Neural cell (in vitro differentiated cells): ENCODE measurements at regions not wholly inside any gene's neighbourhood (a gene's known extent, or its start where the extent isn't known, plus 50 kb on each side); places are given as distances from the start of the nearest gene placed in this dataset.

Experiments used
- H2AFZ ChIP-seq: fragments of 200-600, 300-800 bp; sonication (generic), shearing (Covaris generic); 2 replicates; pipeline ENCODE4 v1.6.0; 2014; ENCODE audit warnings: low read depth, mild to moderate bottlenecking, antibody characterized with exemption, low read length, moderate library complexity
- H3F3A ChIP-seq: fragments of 200-600 bp; shearing (Covaris generic); 2 replicates; pipeline ENCODE4 v1.6.1; 2016; ENCODE audit warnings: mild to moderate bottlenecking, moderate library complexity, mixed read lengths, antibody characterized with exemption, low read length; ENCODE audit not compliant: insufficient read depth, poor library complexity, severe bottlenecking
- H3K27ac ChIP-seq: fragments of 200-600, 300-800 bp; sonication (generic), shearing (Covaris generic); 2 replicates; pipeline ENCODE4 v1.5.1; 2014; ENCODE audit warnings: mild to moderate bottlenecking, low read length, moderate library complexity
- H3K27me3 ChIP-seq: fragments of 300-800, 200-600 bp; sonication (generic), shearing (Covaris generic); 2 replicates; pipeline ENCODE4 v1.6.0; 2014; ENCODE audit warnings: mild to moderate bottlenecking, low read depth, low read length, moderate library complexity; ENCODE audit not compliant: insufficient read depth
- H3K36me3 ChIP-seq: fragments of 300-800, 200-600 bp; sonication (generic), shearing (Covaris generic); 2 replicates; pipeline ENCODE4 v1.5.1; 2014; ENCODE audit warnings: mild to moderate bottlenecking, antibody characterized with exemption, low read length, moderate library complexity; ENCODE audit not compliant: insufficient read depth
- H3K4me2 ChIP-seq: fragments of 300-800, 200-600 bp; sonication (generic), shearing (Covaris generic); 2 replicates; pipeline ENCODE4 v1.6.0; 2014; ENCODE audit warnings: mild to moderate bottlenecking, low read length
- H3K4me3 ChIP-seq: fragments of 300-800, 200-600 bp; sonication (generic), shearing (Covaris generic); 2 replicates; pipeline ENCODE4 v1.5.1; 2014; ENCODE audit warnings: mild to moderate bottlenecking, low read length, moderate library complexity
- H3K79me2 ChIP-seq: fragments of 200-600 bp; shearing (Covaris generic); replicated peaks from 2 replicates; pipeline ENCODE4 v1.6.0; 2014; ENCODE audit warnings: mild to moderate bottlenecking, low read length, moderate library complexity; ENCODE audit not compliant: insufficient read depth
- H3K9ac ChIP-seq: fragments of 300-800, 200-600 bp; sonication (generic), shearing (Covaris generic); 2 replicates; pipeline ENCODE4 v1.6.1; 2016; ENCODE audit warnings: mild to moderate bottlenecking, low read length, mixed read lengths
- H3K9me2 ChIP-seq: fragments of 200-600 bp; shearing (Covaris generic); 2 replicates; pipeline ENCODE4 v1.6.1; 2016; ENCODE audit warnings: mild to moderate bottlenecking, low read length, mixed read lengths; ENCODE audit not compliant: insufficient read depth
- H3K9me3 ChIP-seq: fragments of 200-600, 300-800 bp; sonication (generic), shearing (Covaris generic); 2 replicates; pipeline ENCODE4 v1.6.1; 2016; ENCODE audit warnings: mild to moderate bottlenecking, mixed run types, low read length, moderate library complexity, mixed read lengths
- H4K20me1 ChIP-seq: fragments of 200-600 bp; shearing (Covaris generic); 2 replicates; pipeline ENCODE4 v1.6.1; 2016; ENCODE audit warnings: mild to moderate bottlenecking, mixed run types; ENCODE audit not compliant: insufficient read depth
- EP300 ChIP-seq: fragments of 450-650 bp; conservative IDR thresholded peaks from 2 replicates; pipeline ENCODE4 v1.6.1; 2014; ENCODE audit warnings: antibody characterized with exemption, mild to moderate bottlenecking, moderate library complexity; ENCODE audit not compliant: poor library complexity, severe bottlenecking
- EZH2 ChIP-seq: fragments of 200-600, 300-800 bp; shearing (Covaris generic), sonication (generic); IDR thresholded peaks from 2 replicates; pipeline ENCODE4 v1.6.1; 2014; ENCODE audit warnings: antibody characterized with exemption, low read length, borderline replicate concordance, mild to moderate bottlenecking; ENCODE audit not compliant: insufficient read depth, poor library complexity, severe bottlenecking
- MXI1 ChIP-seq: fragments of 450-650 bp; conservative IDR thresholded peaks from 2 replicates; pipeline ENCODE4 v1.6.1; 2014; ENCODE audit warnings: antibody characterized with exemption, mild to moderate bottlenecking; ENCODE audit not compliant: poor library complexity, severe bottlenecking
- POLR2AphosphoS5 ChIP-seq: IDR thresholded peaks from 2 replicates; pipeline ENCODE4 v1.6.1; 2012
- RAD21 ChIP-seq: fragments of 450-650 bp; conservative IDR thresholded peaks from 2 replicates; pipeline ENCODE4 v1.6.1; 2014; ENCODE audit warnings: antibody characterized with exemption, mild to moderate bottlenecking, moderate library complexity
- SMC3 ChIP-seq: fragments of 450-650 bp; conservative IDR thresholded peaks from 2 replicates; pipeline ENCODE4 v1.6.1; 2014; ENCODE audit warnings: antibody characterized with exemption, mild to moderate bottlenecking, moderate library complexity; ENCODE audit not compliant: poor library complexity
- TAF1 ChIP-seq: IDR thresholded peaks from 2 replicates; pipeline ENCODE4 v1.6.1; 2012; ENCODE audit warnings: low read depth
- TF ChIP-seq, protein P1 (sequence below): fragments of 450-650 bp; IDR thresholded peaks from 2 replicates; pipeline ENCODE4 v1.5.1; 2014; ENCODE audit warnings: antibody characterized with exemption, mild to moderate bottlenecking, moderate library complexity; ENCODE audit not compliant: poor library complexity, severe bottlenecking
- TF ChIP-seq, protein P2 (sequence below): IDR thresholded peaks from 2 replicates; pipeline ENCODE4 v1.6.1; 2012; ENCODE audit warnings: borderline replicate concordance

DNA sequence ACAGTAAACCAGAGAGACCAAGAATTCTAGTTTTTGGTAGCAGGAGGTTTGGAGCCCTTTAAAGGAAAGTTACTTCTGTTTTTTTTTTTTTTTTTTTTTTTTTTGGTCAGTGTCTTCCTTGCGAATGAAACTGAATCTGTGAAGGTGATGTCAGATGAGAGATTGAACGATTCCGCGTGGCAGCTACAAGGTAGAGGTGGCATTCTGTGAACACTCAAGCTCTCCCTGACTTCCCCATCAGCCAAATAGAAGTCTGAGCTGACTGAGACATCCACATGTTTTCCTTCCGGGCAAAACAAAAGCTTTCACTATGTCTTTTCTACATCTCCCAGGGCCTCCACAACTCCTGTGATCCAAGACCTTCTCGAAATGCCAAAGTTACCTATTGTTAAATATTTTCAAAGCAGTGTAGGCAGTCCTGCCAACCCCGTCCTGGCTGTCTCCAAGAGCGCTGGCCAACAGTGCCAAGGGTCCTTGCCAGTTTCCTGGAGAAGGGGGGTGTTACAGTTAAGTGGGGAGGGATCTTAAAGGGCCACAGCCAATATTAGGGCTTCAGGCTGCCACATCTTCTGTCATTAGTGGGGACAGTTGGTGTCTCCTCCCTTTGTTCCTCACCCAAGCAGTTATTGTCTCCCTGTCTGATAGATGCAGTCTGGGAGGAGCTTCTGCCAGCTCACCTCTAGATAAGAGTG lies 102.9 kb upstream of the SLC34A2 start:
- Histone ChIP-seq H3K4me2 (no peak overlapping the region), H3K27ac (no peak overlapping the region), H3K27me3 (no peaks in the 10 kb centered on the region), H3K36me3 (no peaks in the 10 kb centered on the region), H3K9me3 (no peaks in the 10 kb centered on the region), H3K9ac (no peak overlapping the region), H3K9me2 (no peaks in the 10 kb centered on the region), H3F3A (no peaks in the 10 kb centered on the region), H3K4me3 (no peak overlapping the region), H4K20me1 (no peaks in the 10 kb centered on the region), H3K79me2 (no peaks in the 10 kb centered on the region), H2AFZ (no peak overlapping the region)
- TF ChIP-seq POLR2AphosphoS5 (no peak), RAD21 (no peak)

DNA sequence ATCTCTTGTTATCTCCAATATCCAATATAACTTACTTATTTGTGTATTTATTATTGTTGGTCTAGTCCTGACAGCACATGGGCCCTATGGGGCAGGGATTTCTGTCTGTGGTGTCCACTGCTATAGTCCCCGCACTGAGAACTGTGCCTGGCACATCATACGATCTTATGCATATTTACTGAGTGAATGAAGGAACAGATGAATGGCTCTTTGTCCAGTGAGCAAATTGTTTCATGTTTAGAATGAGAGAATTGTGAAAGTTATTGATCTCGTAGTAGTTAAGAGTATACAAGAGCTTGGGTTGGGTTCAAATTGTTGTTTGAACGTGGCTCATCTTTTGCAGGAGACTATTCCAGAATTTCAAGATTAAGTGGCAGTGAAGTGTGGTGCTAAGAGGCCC lies 96.1 kb upstream of the SLC34A2 start:
- Histone ChIP-seq H2AFZ (no peak overlapping the region), H3K79me2 (no peaks in the 10 kb centered on the region), H3K36me3 (no peaks in the 10 kb centered on the region), H3K9me2 (no peaks in the 10 kb centered on the region), H3K27ac (no peak overlapping the region), H3K4me3 (no peak overlapping the region), H3K27me3 (no peaks in the 10 kb centered on the region), H3F3A (no peaks in the 10 kb centered on the region), H3K9me3 (no peaks in the 10 kb centered on the region), H4K20me1 (no peaks in the 10 kb centered on the region), H3K4me2 (no peak overlapping the region), H3K9ac (no peak overlapping the region)
- TF ChIP-seq RAD21, result no peak
- TF ChIP-seq TAF1, result no peak
- TF ChIP-seq MXI1, result no peak
- no peak for TF ChIP-seq POLR2AphosphoS5
- TF ChIP-seq EP300, result no peak
- TF ChIP-seq, protein P1, sequence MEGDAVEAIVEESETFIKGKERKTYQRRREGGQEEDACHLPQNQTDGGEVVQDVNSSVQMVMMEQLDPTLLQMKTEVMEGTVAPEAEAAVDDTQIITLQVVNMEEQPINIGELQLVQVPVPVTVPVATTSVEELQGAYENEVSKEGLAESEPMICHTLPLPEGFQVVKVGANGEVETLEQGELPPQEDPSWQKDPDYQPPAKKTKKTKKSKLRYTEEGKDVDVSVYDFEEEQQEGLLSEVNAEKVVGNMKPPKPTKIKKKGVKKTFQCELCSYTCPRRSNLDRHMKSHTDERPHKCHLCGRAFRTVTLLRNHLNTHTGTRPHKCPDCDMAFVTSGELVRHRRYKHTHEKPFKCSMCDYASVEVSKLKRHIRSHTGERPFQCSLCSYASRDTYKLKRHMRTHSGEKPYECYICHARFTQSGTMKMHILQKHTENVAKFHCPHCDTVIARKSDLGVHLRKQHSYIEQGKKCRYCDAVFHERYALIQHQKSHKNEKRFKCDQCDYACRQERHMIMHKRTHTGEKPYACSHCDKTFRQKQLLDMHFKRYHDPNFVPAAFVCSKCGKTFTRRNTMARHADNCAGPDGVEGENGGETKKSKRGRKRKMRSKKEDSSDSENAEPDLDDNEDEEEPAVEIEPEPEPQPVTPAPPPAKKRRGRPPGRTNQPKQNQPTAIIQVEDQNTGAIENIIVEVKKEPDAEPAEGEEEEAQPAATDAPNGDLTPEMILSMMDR, result no peak
- TF ChIP-seq SMC3, result no peak
- TF ChIP-seq, protein P2, sequence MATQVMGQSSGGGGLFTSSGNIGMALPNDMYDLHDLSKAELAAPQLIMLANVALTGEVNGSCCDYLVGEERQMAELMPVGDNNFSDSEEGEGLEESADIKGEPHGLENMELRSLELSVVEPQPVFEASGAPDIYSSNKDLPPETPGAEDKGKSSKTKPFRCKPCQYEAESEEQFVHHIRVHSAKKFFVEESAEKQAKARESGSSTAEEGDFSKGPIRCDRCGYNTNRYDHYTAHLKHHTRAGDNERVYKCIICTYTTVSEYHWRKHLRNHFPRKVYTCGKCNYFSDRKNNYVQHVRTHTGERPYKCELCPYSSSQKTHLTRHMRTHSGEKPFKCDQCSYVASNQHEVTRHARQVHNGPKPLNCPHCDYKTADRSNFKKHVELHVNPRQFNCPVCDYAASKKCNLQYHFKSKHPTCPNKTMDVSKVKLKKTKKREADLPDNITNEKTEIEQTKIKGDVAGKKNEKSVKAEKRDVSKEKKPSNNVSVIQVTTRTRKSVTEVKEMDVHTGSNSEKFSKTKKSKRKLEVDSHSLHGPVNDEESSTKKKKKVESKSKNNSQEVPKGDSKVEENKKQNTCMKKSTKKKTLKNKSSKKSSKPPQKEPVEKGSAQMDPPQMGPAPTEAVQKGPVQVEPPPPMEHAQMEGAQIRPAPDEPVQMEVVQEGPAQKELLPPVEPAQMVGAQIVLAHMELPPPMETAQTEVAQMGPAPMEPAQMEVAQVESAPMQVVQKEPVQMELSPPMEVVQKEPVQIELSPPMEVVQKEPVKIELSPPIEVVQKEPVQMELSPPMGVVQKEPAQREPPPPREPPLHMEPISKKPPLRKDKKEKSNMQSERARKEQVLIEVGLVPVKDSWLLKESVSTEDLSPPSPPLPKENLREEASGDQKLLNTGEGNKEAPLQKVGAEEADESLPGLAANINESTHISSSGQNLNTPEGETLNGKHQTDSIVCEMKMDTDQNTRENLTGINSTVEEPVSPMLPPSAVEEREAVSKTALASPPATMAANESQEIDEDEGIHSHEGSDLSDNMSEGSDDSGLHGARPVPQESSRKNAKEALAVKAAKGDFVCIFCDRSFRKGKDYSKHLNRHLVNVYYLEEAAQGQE, result no peak
- no peak for TF ChIP-seq EZH2
